Glomerular endothelial cell (primary cell): ENCODE measurements at regions not wholly inside any gene's neighbourhood (a gene's known extent, or its start where the extent isn't known, plus 50 kb on each side); places are given as distances from the start of the nearest gene placed in this dataset.

Source experiments
- DNase-seq: peaks from one replicate; pipeline ENCODE4 v3.0.0-alpha.2; 2011; ENCODE audit warnings: low read depth, low spot score; ENCODE audit errors: extremely low read depth

- no peak for DNase-seq
These were observed 243.9 kb downstream of the IRX2 start for GRCh38 chr5:2507611-2508010.

- no peak for DNase-seq
These were observed 244.9 kb downstream of the IRX2 start for GRCh38 chr5:2506603-2507002.

DNA sequence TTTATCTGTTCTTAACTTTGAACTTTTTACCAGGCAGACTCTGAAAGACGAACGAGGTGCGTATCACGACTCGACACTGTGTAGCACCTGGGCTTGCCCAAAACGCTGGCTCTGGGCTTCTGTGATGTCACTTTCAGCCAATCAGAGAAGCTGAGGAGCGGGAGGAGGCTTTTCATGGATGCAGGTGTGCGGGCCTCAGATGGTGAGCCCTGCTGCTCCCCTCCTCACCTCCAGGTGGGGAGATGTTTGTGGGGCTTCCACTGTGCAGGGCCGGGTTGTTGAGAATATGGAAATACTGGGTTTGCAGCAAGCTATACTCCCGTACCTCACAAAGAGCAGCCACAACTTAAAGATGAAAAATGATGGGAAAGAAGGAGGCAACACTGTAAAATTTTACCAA is 246.3 kb downstream of the IRX2 start:
- DNase-seq, result no peak

GRCh38 chr5:2502970-2503594 is 248.4 kb downstream of the IRX2 start:
- no peak for DNase-seq

DNA sequence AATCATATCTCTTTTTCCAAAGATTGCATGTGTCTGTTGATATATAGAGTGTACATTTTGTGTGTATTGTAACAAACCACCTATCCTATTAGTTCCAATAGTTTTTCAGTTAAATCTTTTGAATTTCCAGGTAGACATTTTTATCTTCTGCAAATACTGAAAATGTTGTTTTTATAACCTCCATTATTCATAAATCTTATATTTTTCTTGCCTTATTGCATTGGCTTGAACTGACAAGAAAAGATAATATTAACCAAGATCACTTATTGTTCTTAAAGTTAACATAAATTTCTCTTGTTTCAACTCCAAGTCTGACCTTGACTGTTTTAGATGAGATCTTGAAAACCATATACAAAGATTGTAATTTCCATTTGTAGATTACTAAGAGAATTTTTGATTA is 251.6 kb downstream of the IRX2 start:
- no peak for DNase-seq

- DNase-seq, result no peak
These were observed 254.6 kb downstream of the IRX2 start for GRCh38 chr5:2496891-2497290.

GRCh38 chr5:2496126-2496525 is 255.4 kb downstream of the IRX2 start:
- no peak for DNase-seq

DNA sequence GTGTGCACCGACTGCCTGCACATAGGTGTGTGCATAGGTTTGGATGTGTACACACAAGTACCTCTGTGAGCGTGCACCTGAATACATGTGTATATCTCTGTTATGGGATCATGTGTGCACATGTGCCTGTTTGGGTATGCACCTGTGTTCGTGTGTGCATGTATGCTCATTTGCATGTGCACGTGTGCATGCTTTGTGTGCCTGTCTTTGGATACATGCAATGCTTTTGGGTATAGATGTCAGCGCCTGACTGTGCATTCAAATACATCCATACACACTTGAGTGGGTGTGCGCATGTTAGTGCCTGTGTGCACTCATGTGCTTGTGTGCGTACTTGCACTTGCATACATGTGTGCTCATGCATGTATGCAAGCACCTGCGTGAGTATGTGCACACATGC is 258.1 kb downstream of the IRX2 start:
- DNase-seq, result no peak

- DNase-seq, result no peak
These were observed 259.0 kb downstream of the IRX2 start for GRCh38 chr5:2492476-2492875.

GRCh38 chr5:2491846-2492245 is 259.6 kb downstream of the IRX2 start:
- no peak for DNase-seq

DNA sequence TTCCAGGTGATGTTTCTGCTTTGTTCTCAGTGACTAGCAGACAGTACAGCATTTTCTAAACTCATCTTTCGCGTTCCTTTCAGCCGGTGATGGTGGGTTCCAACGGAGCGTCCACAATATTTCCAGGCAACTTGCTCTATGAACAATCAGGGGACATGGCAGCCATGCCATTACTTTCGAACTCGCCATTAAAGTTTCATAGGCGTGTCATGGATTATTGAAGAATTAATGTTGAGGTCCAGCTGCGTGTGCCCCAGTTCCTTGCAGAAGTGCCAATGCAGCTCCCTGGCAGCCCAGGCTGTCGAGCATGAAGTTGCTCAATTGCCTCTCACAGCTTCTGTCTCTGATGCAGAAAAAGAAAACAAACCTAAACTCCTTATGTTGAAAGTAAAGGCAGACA is 262.2 kb downstream of the IRX2 start:
- no peak for DNase-seq

DNA sequence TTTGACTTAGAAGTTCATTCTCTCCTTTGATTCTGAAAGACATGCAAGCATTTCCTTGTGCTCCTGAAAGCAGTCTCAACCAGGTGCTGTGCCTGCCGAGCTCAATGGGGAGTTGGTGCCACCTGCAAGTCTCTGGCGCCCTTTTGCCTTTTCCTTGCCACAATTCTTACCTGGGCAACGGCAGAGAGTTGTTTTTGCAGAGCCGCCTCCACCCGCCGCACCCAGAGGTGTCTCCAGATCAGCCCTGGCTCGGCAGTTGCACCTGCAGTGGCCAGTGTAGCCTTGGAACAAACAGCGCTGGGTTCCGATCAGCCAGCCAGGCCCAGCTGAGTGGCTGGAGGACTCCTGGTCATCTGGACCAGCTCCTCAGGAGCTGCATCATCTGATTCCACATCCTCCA is 262.9 kb downstream of the IRX2 start:
- no peak for DNase-seq

DNA sequence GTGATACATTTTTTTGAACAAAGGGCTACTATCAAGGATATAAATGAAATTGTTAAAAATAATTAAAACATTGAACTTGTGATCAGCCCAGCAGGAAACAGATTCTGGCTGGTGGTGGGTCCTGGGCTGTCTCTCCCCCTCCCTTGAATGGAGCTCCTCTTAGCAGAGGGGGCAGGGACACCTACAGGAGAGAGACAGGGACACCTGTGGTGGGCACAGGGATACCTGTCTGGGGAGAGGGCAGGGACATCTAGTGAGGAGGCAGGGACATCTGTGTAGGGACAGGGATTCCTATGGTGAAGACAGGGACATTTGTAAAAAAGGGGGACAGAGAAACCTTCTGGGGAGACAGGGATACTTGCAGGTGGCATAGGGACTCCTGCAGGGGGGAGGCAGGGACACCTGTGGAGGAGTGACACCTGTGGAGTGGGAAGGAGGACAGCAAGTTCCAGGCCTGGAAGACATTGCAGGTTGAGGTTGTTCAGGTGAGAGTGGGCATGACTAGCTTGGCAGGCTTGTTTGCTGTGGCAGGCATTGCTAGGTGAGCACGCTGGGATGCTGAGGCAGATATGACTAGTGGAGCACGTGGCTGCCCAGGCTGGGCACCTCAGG is 264.2 kb downstream of the IRX2 start:
- no peak for DNase-seq

DNA sequence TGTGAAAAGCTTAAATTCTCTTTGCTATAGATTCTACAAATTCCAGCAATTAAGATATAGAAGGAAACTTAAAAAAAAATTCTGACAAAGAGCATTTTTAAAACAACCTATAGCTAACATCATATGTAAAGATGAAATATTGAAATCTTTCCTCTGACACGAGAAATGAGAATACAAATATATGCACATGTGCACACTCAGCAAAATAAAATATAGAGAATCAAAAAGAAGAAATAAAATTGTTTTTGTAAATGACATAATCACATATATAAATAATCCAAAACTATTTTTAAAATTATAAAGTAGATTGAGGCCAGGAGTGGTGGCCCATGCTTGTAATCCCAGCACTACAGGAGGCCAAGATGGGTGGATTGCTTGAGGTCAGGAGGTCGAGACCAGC is 265.1 kb downstream of the IRX2 start:
- no peak for DNase-seq

- no peak for DNase-seq
These were observed 268.7 kb downstream of the IRX2 start for GRCh38 chr5:2482778-2483177.

DNA sequence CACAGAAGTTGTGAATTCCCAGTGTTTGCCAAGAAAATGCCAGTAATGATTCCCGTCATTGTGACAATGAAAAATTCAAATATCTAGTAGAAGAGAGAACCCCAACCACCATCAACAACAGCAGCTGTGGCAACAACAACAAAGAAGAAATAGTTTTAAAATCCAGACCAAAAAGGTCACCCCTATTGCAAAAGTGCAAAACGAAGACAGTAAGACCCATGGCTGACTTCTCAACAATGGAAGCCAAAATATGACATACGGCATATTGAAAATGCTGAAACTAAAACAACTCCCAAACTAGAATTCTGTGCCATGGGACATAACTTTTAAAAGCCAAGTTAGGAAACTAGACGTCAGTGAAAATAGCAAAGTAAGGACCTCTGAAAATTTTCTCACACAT is 270.6 kb downstream of the IRX2 start:
- no peak for DNase-seq

DNA sequence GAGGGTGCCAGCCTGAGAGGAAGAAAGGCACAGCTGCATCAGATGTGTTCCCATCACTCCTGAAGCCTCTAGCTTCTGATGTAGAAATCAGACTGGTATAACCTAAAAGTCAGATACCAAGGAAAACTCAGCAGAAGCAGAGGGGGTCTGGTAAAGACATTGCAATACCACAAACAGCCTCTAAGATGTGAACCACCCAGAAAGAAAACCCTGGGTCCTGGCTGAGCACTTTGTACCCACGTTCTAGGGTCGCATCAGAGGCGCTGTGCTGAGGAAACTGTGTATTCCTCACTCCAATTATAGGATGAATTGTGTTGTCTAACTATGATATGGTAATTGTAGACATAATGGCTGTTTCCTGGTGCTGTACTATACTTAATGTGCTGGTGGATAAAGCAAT is 275.6 kb downstream of the IRX2 start:
- DNase-seq, result no peak

GRCh38 chr5:2472670-2473069 is 278.8 kb downstream of the IRX2 start:
- DNase-seq, result no peak

DNA sequence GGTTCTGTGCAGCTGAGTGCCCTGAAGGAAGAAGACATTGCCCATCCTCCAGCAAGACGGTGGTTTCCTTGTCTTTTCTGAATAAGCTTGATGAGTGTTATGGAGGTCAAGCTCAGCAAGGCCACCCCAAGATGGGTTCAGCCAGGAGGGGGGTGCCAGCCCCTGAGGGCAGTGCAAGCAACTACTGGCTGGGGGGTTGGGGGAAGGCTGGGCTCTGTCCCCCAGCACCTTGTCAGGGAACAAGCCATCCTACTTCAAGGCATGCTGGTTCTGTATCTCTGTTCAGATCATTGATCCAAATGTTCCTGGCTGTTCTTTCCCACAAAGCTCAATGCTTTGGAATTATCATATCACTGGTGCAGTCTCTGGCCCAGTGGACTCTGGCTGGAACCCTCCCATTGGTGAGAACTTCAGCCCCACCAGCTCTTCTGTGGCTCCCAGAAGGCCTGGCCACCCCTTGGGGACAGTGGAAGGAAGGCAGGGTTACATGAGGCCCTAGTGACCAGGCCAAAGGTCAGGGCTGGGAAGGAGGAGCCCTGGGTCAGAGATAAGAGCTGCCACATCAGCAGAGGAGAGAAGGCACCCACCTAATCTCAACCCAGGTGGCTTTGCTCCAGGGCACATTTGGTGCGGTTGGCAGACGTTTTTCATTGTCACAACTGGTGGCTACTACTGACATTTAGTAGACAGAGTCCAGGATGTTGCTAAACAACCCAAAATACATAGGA is 280.2 kb downstream of the IRX2 start:
- no peak for DNase-seq

GRCh38 chr5:2466966-2467365 is 284.5 kb downstream of the IRX2 start:
- no peak for DNase-seq

DNA sequence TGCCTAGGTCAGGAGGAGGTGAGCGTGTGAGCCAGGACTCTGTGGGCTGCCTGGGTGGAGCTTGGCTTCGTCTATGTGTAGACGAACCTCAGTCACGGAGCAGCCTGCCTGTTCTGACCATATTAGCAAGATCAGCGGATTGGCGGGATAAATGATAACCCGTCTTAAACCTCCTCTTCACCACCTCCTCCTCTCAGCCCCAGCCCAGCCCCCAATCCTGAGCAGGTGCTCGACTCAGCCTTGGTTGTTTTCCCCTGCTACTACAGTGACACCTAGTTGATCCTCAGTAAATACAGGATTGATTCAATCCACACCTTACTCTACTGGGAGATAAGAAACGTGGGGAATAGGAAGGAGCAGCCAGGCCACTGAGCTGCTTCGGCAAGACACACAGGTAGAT is 286.1 kb downstream of the IRX2 start:
- DNase-seq, result no peak

GRCh38 chr5:2464141-2464540 is 287.3 kb downstream of the IRX2 start:
- DNase-seq, result no peak
